Suprapubic skin (tissue), 4 donors: ENCODE measurements at regions not wholly inside any gene's neighbourhood (a gene's known extent, or its start where the extent isn't known, plus 50 kb on each side); places are given as distances from the start of the nearest gene placed in this dataset.

Experiments used
- DNase-seq, 2 donors: peaks; one replicate each; pipeline ENCODE4 v3.0.0-alpha.2; 2019; ENCODE audit warnings: low spot score in 2 of 2
- H3K27ac ChIP-seq: fragments of 200-600 bp; sonication (generic); one replicate; pipeline ENCODE4 v1.5.1; 2019
- H3K27me3 ChIP-seq: fragments of 200-600 bp; sonication (generic); one replicate; pipeline ENCODE4 v1.5.1; 2019
- H3K36me3 ChIP-seq: fragments of 200-600 bp; sonication (generic); one replicate; pipeline ENCODE4 v1.5.1; 2019
- H3K4me1 ChIP-seq: fragments of 200-600 bp; sonication (generic); one replicate; pipeline ENCODE4 v1.5.1; 2019
- H3K4me3 ChIP-seq: fragments of 200-600 bp; sonication (generic); one replicate; pipeline ENCODE4 v1.5.1; 2019; ENCODE audit warnings: mild to moderate bottlenecking
- H3K9me3 ChIP-seq: fragments of 200-600 bp; sonication (generic); one replicate; pipeline ENCODE4 v1.5.1; 2019
- CTCF ChIP-seq, 2 donors: fragments of 200-600 bp in 1 of 2; fragments of 450-650 bp in 1 of 2; sonication (generic) in 1 of 2; IDR thresholded peaks; one replicate each; pipeline ENCODE4 v1.5.1; 2016 to 2019; ENCODE audit warnings: antibody characterized with exemption in 2 of 2, mild to moderate bottlenecking in 1 of 2, moderate library complexity in 1 of 2
- EP300 ChIP-seq: sonication (generic); formaldehyde crosslinking; IDR thresholded peaks from one replicate; pipeline ENCODE4 v1.6.1; 2017; ENCODE audit warnings: antibody characterized with exemption
- POLR2A ChIP-seq, 2 donors: fragments of 450-650 bp; IDR thresholded peaks; one replicate each; pipeline ENCODE4 v1.6.1; 2017; ENCODE audit warnings: antibody characterized with exemption in 2 of 2, mild to moderate bottlenecking in 2 of 2, moderate library complexity in 2 of 2
- POLR2AphosphoS5 ChIP-seq, 3 donors: sonication (generic); formaldehyde crosslinking; IDR thresholded peaks; one replicate each; pipeline ENCODE4 v1.6.1; 2017; ENCODE audit warnings: antibody characterized with exemption in 3 of 3
- WGBS: methylation state at CpG from one replicate; pipeline ENCODE4 v1.1.5; 2018; 5-methylcytosine and 5-hydroxymethylcytosine counted together

DNA sequence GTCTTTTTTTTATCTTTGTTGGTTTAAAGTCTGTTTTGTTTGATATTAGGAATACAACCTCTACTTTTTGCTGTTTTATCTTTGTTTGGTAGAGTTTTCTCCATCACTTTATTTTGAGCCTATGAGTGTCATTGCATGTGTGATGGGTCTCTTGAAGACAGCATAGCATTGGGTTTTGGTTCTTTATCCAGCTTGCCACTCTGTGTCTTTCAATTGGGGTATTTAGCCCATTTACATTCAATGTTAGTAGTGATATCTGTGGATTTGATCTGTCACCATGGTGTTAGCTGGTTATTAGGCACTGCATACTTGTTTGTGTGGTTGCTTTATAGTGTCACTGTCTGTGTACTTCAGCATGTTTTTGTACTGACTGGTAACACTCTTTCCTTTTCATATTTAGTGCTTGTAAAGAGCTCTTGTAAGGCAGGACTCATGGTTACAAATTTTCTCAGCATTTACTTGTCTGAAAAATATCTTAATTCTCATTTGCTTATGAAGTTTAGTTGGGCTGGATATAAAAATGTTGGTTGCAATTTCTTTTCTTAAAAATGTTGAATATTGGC is 845.5 kb downstream of the TLE4 start:
- peaks cover 12% of the 10 kb centered on the region for H3K9me3 ChIP-seq
- H3K27ac ChIP-seq = no peak overlapping the region
- no peak for TF ChIP-seq POLR2A (IDR thresholded peaks at IDR 0.05)
- TF ChIP-seq EP300 = no peak
- TF ChIP-seq POLR2AphosphoS5 (IDR thresholded peaks at IDR 0.05) = no peak
- TF ChIP-seq CTCF (IDR thresholded peaks at IDR 0.05) = no peak
- no peak for DNase-seq
- H3K36me3 ChIP-seq = no peaks in the 10 kb centered on the region
- no peaks in the 10 kb centered on the region for H3K4me1 ChIP-seq
- no peaks in the 10 kb centered on the region for H3K27me3 ChIP-seq
- H3K4me3 ChIP-seq = no peak overlapping the region

DNA sequence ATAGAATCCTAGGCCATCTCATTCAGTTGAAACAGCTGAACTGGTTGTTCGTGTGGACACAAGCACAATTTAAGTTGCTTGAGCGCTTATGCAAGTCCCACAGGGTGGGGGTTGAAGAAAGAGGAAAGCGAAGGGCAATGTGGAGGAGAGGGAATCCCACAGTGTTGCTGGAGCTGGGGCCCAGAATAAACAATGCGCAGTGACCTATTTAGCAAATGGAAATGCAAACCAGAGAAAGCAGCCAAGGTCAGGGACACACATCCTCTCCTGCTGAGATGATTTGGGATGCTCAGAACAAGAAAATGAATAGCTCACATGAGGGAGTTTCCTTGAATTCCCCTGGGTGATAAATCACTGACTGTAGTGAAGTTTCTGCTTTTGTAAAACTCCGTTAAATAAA is 838.3 kb downstream of the TLE4 start:
- Histone ChIP-seq H3K36me3 (no peaks in the 10 kb centered on the region), H3K4me3 (no peak overlapping the region), H3K9me3 (no peaks in the 10 kb centered on the region), H3K27me3 (no peaks in the 10 kb centered on the region), H3K27ac (no peak overlapping the region), H3K4me1 (no peaks in the 10 kb centered on the region)
- no peak for DNase-seq
- no peak for TF ChIP-seq POLR2A (IDR thresholded peaks at IDR 0.05)
- TF ChIP-seq CTCF (IDR thresholded peaks at IDR 0.05) = no peak
- TF ChIP-seq POLR2AphosphoS5 (IDR thresholded peaks at IDR 0.05) = no peak
- WGBS = 45% methylated on average over 5 of the region's 5 CpGs

GRCh38 chr9:80407220-80407619 is 835.5 kb downstream of the TLE4 start:
- DNase-seq = no peak
- WGBS = 87% methylated on average over 5 of the region's 5 CpGs
- TF ChIP-seq CTCF (IDR thresholded peaks at IDR 0.05) = no peak
- no peak for TF ChIP-seq EP300
- TF ChIP-seq POLR2A (IDR thresholded peaks at IDR 0.05) = no peak
- no peak for TF ChIP-seq POLR2AphosphoS5 (IDR thresholded peaks at IDR 0.05)
- Histone ChIP-seq H3K4me1 (no peaks in the 10 kb centered on the region), H3K9me3 (no peaks in the 10 kb centered on the region), H3K27me3 (no peaks in the 10 kb centered on the region), H3K27ac (no peak overlapping the region), H3K36me3 (no peaks in the 10 kb centered on the region), H3K4me3 (no peak overlapping the region)

DNA sequence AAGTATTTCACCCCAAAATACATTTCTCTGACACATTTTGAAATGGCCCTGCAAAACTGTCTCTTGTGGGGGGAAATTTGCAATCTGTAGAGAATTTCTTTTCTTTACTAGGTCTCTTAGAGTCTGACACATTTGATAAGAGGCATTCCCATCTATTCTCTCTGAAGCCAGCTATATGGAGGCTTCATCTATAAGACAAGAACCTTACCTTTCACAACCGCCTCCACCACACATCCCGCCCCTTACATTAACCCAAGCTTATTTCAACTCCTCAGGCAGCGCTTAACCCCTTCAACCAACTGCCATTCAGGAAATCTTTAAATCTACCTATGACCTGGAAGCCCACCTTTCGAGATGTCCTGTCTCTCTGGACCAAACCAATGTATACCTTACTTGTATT is 829.5 kb downstream of the TLE4 start:
- no peak for TF ChIP-seq POLR2AphosphoS5 (IDR thresholded peaks at IDR 0.05)
- TF ChIP-seq EP300 = no peak
- TF ChIP-seq CTCF (IDR thresholded peaks at IDR 0.05) = no peak
- TF ChIP-seq POLR2A (IDR thresholded peaks at IDR 0.05) = no peak
- Histone ChIP-seq H3K9me3 (no peaks in the 10 kb centered on the region), H3K27me3 (no peaks in the 10 kb centered on the region), H3K36me3 (no peaks in the 10 kb centered on the region), H3K4me1 (no peaks in the 10 kb centered on the region), H3K4me3 (no peak overlapping the region), H3K27ac (no peak overlapping the region)
- DNase-seq = no peak
- 89% methylated on average over 4 of the region's 4 CpGs for WGBS

DNA sequence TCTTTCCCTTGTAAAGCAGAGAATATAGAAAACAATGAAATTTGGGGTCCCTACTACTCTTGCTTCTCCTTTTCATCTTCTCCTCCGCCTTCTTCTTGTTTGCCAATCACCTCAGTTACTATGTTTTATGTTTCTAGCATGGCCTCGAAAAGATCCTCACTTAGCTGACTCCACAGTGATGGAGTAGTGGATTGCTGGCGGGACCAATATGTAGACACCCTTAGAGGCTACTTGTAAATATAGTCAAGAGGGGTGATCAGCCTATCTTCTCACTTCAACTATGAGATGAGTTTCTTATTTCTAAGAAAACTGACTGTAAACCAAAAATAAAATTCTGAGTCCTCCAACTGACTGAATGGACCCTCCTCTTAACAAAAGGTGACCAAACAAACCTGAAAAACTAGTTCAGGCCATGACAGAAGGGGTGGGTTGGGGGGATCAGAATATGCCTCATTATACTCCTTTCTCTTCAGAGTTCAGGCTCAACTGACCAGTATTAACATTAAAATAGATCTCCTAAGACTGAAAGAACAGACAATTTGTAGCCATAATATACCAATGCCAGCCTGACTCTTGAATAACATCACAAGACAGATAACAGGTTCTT is 829.0 kb downstream of the TLE4 start:
- no peak overlapping the region for H3K27ac ChIP-seq
- no peak for DNase-seq
- no peak overlapping the region for H3K4me3 ChIP-seq
- 86% methylated on average over 3 of the region's 3 CpGs for WGBS
- H3K36me3 ChIP-seq = no peaks in the 10 kb centered on the region
- H3K9me3 ChIP-seq = no peaks in the 10 kb centered on the region
- no peaks in the 10 kb centered on the region for H3K4me1 ChIP-seq
- H3K27me3 ChIP-seq = no peaks in the 10 kb centered on the region
- TF ChIP-seq EP300 (no peak), POLR2AphosphoS5 (IDR thresholded peaks at IDR 0.05) (no peak)

DNA sequence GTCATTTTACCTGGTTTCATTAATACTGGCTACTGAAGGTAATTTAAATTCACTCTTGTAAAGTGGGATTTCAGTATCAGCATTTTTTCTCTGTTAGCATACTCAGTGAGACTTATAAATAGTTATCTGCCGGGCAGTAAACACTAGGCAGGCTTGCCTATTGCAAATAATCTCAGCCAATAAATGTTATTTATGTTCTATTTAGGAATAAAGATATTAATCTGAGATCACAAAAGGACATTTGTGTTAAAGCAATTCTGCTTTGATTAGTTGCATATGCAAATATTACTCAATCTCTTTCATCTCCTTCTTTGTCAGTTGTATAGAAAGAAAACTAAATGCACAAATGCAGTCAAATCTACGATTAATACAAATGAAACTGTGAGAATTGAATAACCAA is 827.8 kb downstream of the TLE4 start:
- no peak for TF ChIP-seq CTCF (IDR thresholded peaks at IDR 0.05)
- no peak for TF ChIP-seq EP300
- no peak for TF ChIP-seq POLR2AphosphoS5 (IDR thresholded peaks at IDR 0.05)
- TF ChIP-seq POLR2A (IDR thresholded peaks at IDR 0.05) = no peak
- 76% methylated on average over 2 of the region's 2 CpGs for WGBS
- Histone ChIP-seq H3K36me3 (no peaks in the 10 kb centered on the region), H3K9me3 (no peaks in the 10 kb centered on the region), H3K4me1 (no peaks in the 10 kb centered on the region), H3K4me3 (no peak overlapping the region), H3K27ac (no peak overlapping the region), H3K27me3 (no peaks in the 10 kb centered on the region)
- no peak for DNase-seq
